Pancreas (tissue), 10 donors: ENCODE measurements at regions not wholly inside any gene's neighbourhood (a gene's known extent, or its start where the extent isn't known, plus 50 kb on each side); places are given as distances from the start of the nearest gene placed in this dataset.
"Not testable (repeated sequence)": the region's sequence is repeated elsewhere in the genome, so short reads cannot be mapped to it uniquely, and the experiment has no call there.

Experiments
- ATAC-seq, 4 donors: fragments of 200-7000 bp; cut with Tn5 transposase; one replicate each; pipeline versions ENCODE4 v1.8.0 to v1.9.1; 2020; ENCODE audit warnings: mild to moderate bottlenecking in 4 of 4, moderate library complexity in 4 of 4
- DNase-seq, 6 donors: peaks; one replicate each; pipeline ENCODE4 v3.0.0-alpha.2; 2020
- FAIRE-seq: peaks from 2 replicates; lab custom pipeline; 2012; peaks lifted over from hg19 to GRCh38; lab: Jason Lieb, UNC
- H3K27ac ChIP-seq, 4 donors: fragments of 200-600 bp; sonication (generic); 1 replicate in 3 of 4; 2 replicates in 1 of 4; pipeline versions ENCODE4 v1.5.0 to v1.8.0; 2020
- H3K27me3 ChIP-seq, 4 donors: fragments of 200-600 bp; one replicate each; pipeline ENCODE4 v1.8.0; 2021
- H3K36me3 ChIP-seq, 3 donors: fragments of 200-600 bp; sonication (generic) in 1 of 3; one replicate each; pipeline versions ENCODE4 v1.5.0 to v1.8.0; 2020 to 2021
- H3K4me1 ChIP-seq, 3 donors: fragments of 200-600 bp; one replicate each; pipeline ENCODE4 v1.8.0; 2021
- H3K4me3 ChIP-seq, 4 donors: fragments of 200-600 bp; sonication (generic) in 2 of 4; one replicate each; pipeline versions ENCODE4 v1.5.0 to v1.8.0; 2020 to 2021
- H3K9me3 ChIP-seq, 4 donors: fragments of 200-600 bp; one replicate each; pipeline ENCODE4 v1.8.0; 2021
- CTCF ChIP-seq, 4 donors: fragments of 200-600 bp; sonication (generic) in 3 of 4; IDR thresholded peaks; one replicate each; pipeline versions ENCODE4 v1.5.0 to v1.8.0; 2021; ENCODE audit warnings: antibody characterized with exemption in 4 of 4
- WGBS, 2 donors: extraction: QIAGEN DNeasy Blood & Tissue Kit; methylation state at CpG; one replicate each; pipeline ENCODE4 v1.1.7; 2013; 5-methylcytosine and 5-hydroxymethylcytosine counted together
- intact Hi-C, 3 donors: fragments of 100-400 bp; cut with DNase I; formaldehyde crosslinking; loops; one replicate each; pipeline versions ENCODE4 v1.11.1 to v1.14.2; 2022
- donor health status: healthy with polysubstance abuse.
- donor health status: DM: no; HTN: no; CAD: no; lungs with moderate emphysema.
- donor health status: DM: no; HTN: no; CAD: no.
- donor health status: control.
- donor health status: control.
- donor health status: Bipolar disorder and iron deficiency.
- donor health status: DM: yes; HTN: yes; CAD: no.
- donor health status: DM: no; HTN: no; CAD: no.
- donor health status: DM: no; HTN: no; CAD: no.
- donor health status: DM: yes; HTN: yes; CAD: no.

GRCh38 chr12:97876780-97877179, 414.2 kb downstream of the RMST start:
- Histone ChIP-seq H3K4me1 (no peaks in the 10 kb centered on the region), H3K4me3 (no peak overlapping the region), H3K36me3 (no peaks in the 10 kb centered on the region), H3K9me3 (no peaks in the 10 kb centered on the region), H3K27ac (no peak overlapping the region), H3K27me3 (no peaks in the 10 kb centered on the region)
- FAIRE-seq (no peak), ATAC-seq (no peak), DNase-seq (no peak)
- WGBS, 2 donors, result 47 to 61% methylated on average over 4 of the region's 4 CpGs
- intact Hi-C loops, result no loop called here
- no peak for TF ChIP-seq CTCF (IDR thresholded peaks at IDR 0.05)

GRCh38 chr12:97877404-97877803, 414.8 kb downstream of the RMST start:
- Histone ChIP-seq H3K27me3 (no peaks in the 10 kb centered on the region), H3K4me1 (no peaks in the 10 kb centered on the region), H3K36me3 (no peaks in the 10 kb centered on the region), H3K27ac (no peak overlapping the region), H3K4me3 (no peak overlapping the region), H3K9me3 (no peaks in the 10 kb centered on the region)
- ATAC-seq, result no peak
- DNase-seq, result no peak
- no peak for TF ChIP-seq CTCF (IDR thresholded peaks at IDR 0.05)
- intact Hi-C loops, result no loop called here
- no peak for FAIRE-seq

GRCh38 chr12:97886511-97887176, 424.0 kb downstream of the RMST start:
- intact Hi-C loops, result no loop called here
- no peaks in the 10 kb centered on the region for H3K4me1 ChIP-seq
- DNase-seq (no peak), ATAC-seq (peak in 2 of 4 donors; percentile 62 to 63), FAIRE-seq (no peak)
- H3K9me3 ChIP-seq, result no peaks in the 10 kb centered on the region
- 38 to 41% methylated on average over 4 of the region's 4 CpGs for WGBS, 2 donors
- H3K27me3 ChIP-seq, result no peaks in the 10 kb centered on the region
- no peak overlapping the region for H3K27ac ChIP-seq
- no peaks in the 10 kb centered on the region for H3K36me3 ChIP-seq
- no peak for TF ChIP-seq CTCF (IDR thresholded peaks at IDR 0.05)
- no peak overlapping the region for H3K4me3 ChIP-seq

- 29 to 31% methylated on average over 6 of the region's 6 CpGs for WGBS, 2 donors
These were observed 435.3 kb downstream of the RMST start for GRCh38 chr12:97897881-97898280.

GRCh38 chr12:97899529-97899928, 436.9 kb downstream of the RMST start:
- FAIRE-seq (no peak), DNase-seq (no peak), ATAC-seq (no peak)
- H3K4me3 ChIP-seq, result no peak overlapping the region
- H3K9me3 ChIP-seq, result no peaks in the 10 kb centered on the region
- H3K27me3 ChIP-seq, result no peaks in the 10 kb centered on the region
- no peaks in the 10 kb centered on the region for H3K4me1 ChIP-seq
- intact Hi-C loops, result no loop called here
- TF ChIP-seq CTCF (IDR thresholded peaks at IDR 0.05), result no peak
- no peak overlapping the region for H3K27ac ChIP-seq
- no peaks in the 10 kb centered on the region for H3K36me3 ChIP-seq

More at GRCh38 chr12:97897881-97898280, 435.3 kb downstream of the RMST start:
- DNase-seq, ATAC-seq, H3K27ac ChIP-seq, H3K4me3 ChIP-seq, H3K4me1 ChIP-seq, FAIRE-seq, H3K27me3 ChIP-seq, H3K9me3 ChIP-seq, H3K36me3 ChIP-seq, intact Hi-C loops: not testable (repeated sequence)
